ENCODE measurements at regions not wholly inside any gene's neighbourhood (a gene's known extent, or its start where the extent isn't known, plus 50 kb on each side); places are given as distances from the start of the nearest gene placed in this dataset.

GRCh38 chr3:95351158-95351557 lies 1288.3 kb downstream of the NSUN3 start:
- Histone ChIP-seq H3K4me3 (no peak overlapping the region), H3K36me3 (ENCODE audit: insufficient read depth, low read length) (no peaks in the 10 kb centered on the region), H3K27ac (no peak overlapping the region), H3K9me3 (ENCODE audit: low read depth, low read length) (no peaks in the 10 kb centered on the region), H3K9ac (ENCODE audit: insufficient read length) (no peak overlapping the region)
- no peak for DNase-seq (ENCODE audit: low read depth, low spot score)
- TF ChIP-seq POLR2AphosphoS5 (IDR thresholded peaks at IDR 0.05; ENCODE audit: borderline replicate concordance, low read depth, low read length) (no peak), FOXP2 (optimal IDR thresholded peaks at IDR 0.05; ENCODE audit: control extremely low read depth, extremely low read length, insufficient read depth) (no peak), EZH2 (IDR thresholded peaks at IDR 0.05) (no peak)

DNA sequence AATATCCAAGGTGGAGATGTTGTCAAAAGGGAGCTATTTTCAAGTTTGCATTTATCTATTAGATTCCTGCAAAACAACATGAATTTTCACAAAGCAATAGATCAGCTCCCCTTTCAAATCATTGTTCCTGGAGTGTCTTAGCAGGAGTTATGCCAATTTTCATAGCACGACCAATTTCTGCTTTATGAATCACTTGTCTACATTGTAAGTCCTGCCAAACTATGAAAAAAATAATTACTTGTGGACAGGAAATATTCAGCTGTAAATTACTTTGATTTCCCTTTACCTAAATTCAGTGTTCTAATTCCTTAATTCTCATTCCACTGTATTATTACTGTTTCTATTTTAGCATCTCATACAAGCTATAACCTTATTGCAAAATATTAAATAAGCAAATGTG lies 1289.6 kb downstream of the NSUN3 start:
- no peak overlapping the region for H3K27ac ChIP-seq

DNA sequence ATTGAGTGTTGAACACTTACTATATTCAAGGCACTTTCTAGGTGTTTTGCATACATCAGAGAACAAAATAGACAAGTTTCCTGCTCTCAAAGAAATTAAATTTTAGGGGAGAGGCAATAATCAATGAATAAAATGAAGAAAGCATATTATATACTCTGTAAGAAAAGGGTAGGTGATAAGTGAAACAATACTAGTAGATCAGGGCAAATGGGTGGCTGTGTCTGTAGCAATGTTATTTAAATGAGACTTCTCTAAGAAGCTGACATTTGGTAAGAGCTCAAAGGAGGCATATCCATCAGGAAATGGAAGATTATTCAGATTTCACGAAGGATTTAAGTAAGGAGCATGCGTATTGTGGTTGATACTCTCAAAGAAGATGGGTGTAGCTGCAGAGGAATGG lies 1291.6 kb downstream of the NSUN3 start:
- Histone ChIP-seq H3K9ac (ENCODE audit: insufficient read length) (no peak overlapping the region), H3K9me3 (ENCODE audit: low read depth, low read length) (no peaks in the 10 kb centered on the region), H3K4me3 (no peak overlapping the region), H3K27ac (no peak overlapping the region), H3K36me3 (ENCODE audit: insufficient read depth, low read length) (no peaks in the 10 kb centered on the region)
- no peak for TF ChIP-seq EZH2 (IDR thresholded peaks at IDR 0.05)
- TF ChIP-seq FOXP2 (optimal IDR thresholded peaks at IDR 0.05; ENCODE audit: control extremely low read depth, extremely low read length, insufficient read depth): no peak
- no peak for TF ChIP-seq POLR2AphosphoS5 (IDR thresholded peaks at IDR 0.05; ENCODE audit: borderline replicate concordance, low read depth, low read length)
- DNase-seq (ENCODE audit: low read depth, low spot score): no peak

More for the DNA sequence above, 1289.6 kb downstream of the NSUN3 start:
- TF ChIP-seq EZH2 (IDR thresholded peaks at IDR 0.05) (no peak), FOXP2 (optimal IDR thresholded peaks at IDR 0.05; ENCODE audit: control extremely low read depth, extremely low read length, insufficient read depth) (no peak), POLR2AphosphoS5 (IDR thresholded peaks at IDR 0.05; ENCODE audit: borderline replicate concordance, low read depth, low read length) (no peak)
- no peak for DNase-seq (ENCODE audit: low read depth, low spot score)
- Histone ChIP-seq H3K9me3 (ENCODE audit: low read depth, low read length) (no peaks in the 10 kb centered on the region), H3K36me3 (ENCODE audit: insufficient read depth, low read length) (no peaks in the 10 kb centered on the region), H3K4me3 (no peak overlapping the region), H3K9ac (ENCODE audit: insufficient read length) (no peak overlapping the region)

- no peak overlapping the region for H3K4me3 ChIP-seq
- DNase-seq (ENCODE audit: low read depth, low spot score): no peak
- H3K36me3 ChIP-seq (ENCODE audit: insufficient read depth, low read length): no peaks in the 10 kb centered on the region
- TF ChIP-seq FOXP2 (optimal IDR thresholded peaks at IDR 0.05; ENCODE audit: control extremely low read depth, extremely low read length, insufficient read depth): no peak
- TF ChIP-seq POLR2AphosphoS5 (IDR thresholded peaks at IDR 0.05; ENCODE audit: borderline replicate concordance, low read depth, low read length): no peak
- TF ChIP-seq EZH2 (IDR thresholded peaks at IDR 0.05): no peak
- H3K9ac ChIP-seq (ENCODE audit: insufficient read length): no peak overlapping the region
- H3K9me3 ChIP-seq (ENCODE audit: low read depth, low read length): no peaks in the 10 kb centered on the region
- H3K27ac ChIP-seq: no peak overlapping the region
Measured at GRCh38 chr3:95356764-95357501, 1294.1 kb downstream of the NSUN3 start.

DNA sequence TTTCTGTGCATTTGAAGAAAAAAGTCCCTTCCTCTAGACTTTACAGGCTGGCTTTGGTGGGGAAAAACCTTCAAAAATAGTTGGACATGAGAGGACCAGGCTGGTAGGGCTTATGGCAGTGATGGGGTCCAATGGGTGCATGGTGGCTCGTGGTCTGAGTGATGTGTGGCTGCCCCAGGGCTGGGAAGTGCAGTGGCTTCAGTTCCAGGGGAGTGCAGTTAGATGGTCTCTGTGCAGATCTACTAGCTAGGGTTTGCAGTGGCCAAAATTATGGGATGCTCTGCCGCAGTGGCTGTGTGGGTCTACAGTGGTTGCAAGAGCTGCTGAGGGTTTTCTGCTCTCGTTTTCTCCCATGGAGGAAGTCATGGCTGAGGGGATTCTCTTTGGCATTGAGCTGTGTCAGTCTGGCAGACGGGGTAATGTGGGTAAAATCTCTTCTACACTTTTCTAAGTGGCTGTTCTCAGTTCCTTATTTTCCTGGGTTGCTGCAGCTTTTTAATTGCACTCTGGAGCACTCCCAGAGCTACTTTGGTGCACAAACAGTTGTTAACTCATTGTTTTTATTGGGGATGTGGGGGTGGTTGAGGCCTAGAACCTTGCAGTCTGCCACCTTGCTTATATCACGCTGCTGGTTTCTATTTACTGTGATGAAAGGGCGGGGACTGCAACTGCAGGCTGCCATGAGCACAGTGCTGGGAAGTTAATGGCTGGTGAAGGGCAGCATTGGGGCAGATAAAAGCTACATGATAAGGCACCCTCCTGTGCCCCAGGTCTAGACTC lies 1324.6 kb downstream of the NSUN3 start:
- Histone ChIP-seq H3K9ac (ENCODE audit: insufficient read length) (no peak overlapping the region), H3K4me3 (no peak overlapping the region), H3K9me3 (ENCODE audit: low read depth, low read length) (no peaks in the 10 kb centered on the region), H3K36me3 (ENCODE audit: insufficient read depth, low read length) (no peaks in the 10 kb centered on the region), H3K27ac (no peak overlapping the region)
- no peak for DNase-seq (ENCODE audit: low read depth, low spot score)
- TF ChIP-seq EZH2 (IDR thresholded peaks at IDR 0.05) (no peak), FOXP2 (optimal IDR thresholded peaks at IDR 0.05; ENCODE audit: control extremely low read depth, extremely low read length, insufficient read depth) (no peak), POLR2AphosphoS5 (IDR thresholded peaks at IDR 0.05; ENCODE audit: borderline replicate concordance, low read depth, low read length) (no peak)

DNA sequence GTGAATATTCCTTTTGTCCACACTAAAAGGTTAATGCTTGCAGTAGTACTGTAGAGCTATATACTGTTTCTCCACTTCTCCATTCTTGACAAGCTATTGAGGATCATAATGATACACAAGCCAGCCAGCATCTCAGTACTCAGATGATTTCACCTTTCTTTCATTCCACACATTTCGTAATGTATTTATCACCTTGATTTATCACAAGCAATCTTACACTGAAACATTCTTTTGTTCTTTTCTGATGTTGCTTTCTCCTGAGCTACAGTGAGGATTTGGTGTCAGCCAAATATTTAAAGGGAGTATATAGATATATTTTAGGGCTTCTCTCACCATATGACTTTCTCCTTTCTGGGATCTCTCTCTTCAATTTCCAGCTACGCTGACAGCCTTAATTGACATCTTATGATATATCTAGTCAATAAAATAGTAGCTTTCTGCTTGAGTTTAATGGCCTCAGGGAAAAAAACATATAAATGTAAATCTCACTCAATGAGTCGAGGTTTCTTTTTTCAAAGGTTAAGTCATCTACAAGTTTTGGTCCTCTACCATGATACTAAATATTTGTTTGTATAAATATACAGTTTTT lies 1327.0 kb downstream of the NSUN3 start:
- DNase-seq (ENCODE audit: low read depth, low spot score): no peak
- Histone ChIP-seq H3K4me3 (no peak overlapping the region), H3K9me3 (ENCODE audit: low read depth, low read length) (no peaks in the 10 kb centered on the region), H3K27ac (no peak overlapping the region), H3K36me3 (ENCODE audit: insufficient read depth, low read length) (no peaks in the 10 kb centered on the region), H3K9ac (ENCODE audit: insufficient read length) (no peak overlapping the region)
- TF ChIP-seq FOXP2 (optimal IDR thresholded peaks at IDR 0.05; ENCODE audit: control extremely low read depth, extremely low read length, insufficient read depth): no peak
- TF ChIP-seq EZH2 (IDR thresholded peaks at IDR 0.05): no peak
- TF ChIP-seq POLR2AphosphoS5 (IDR thresholded peaks at IDR 0.05; ENCODE audit: borderline replicate concordance, low read depth, low read length): no peak

- DNase-seq (ENCODE audit: low read depth, low spot score): no peak
- H3K9me3 ChIP-seq (ENCODE audit: low read depth, low read length): no peaks in the 10 kb centered on the region
- H3K27ac ChIP-seq: no peak overlapping the region
- no peaks in the 10 kb centered on the region for H3K36me3 ChIP-seq (ENCODE audit: insufficient read depth, low read length)
- H3K9ac ChIP-seq (ENCODE audit: insufficient read length): no peak overlapping the region
- H3K4me3 ChIP-seq: no peak overlapping the region
- TF ChIP-seq FOXP2 (optimal IDR thresholded peaks at IDR 0.05; ENCODE audit: control extremely low read depth, extremely low read length, insufficient read depth) (no peak), POLR2AphosphoS5 (IDR thresholded peaks at IDR 0.05; ENCODE audit: borderline replicate concordance, low read depth, low read length) (no peak), EZH2 (IDR thresholded peaks at IDR 0.05) (no peak)
Measured at GRCh38 chr3:95394286-95394685, 1331.4 kb downstream of the NSUN3 start.

DNA sequence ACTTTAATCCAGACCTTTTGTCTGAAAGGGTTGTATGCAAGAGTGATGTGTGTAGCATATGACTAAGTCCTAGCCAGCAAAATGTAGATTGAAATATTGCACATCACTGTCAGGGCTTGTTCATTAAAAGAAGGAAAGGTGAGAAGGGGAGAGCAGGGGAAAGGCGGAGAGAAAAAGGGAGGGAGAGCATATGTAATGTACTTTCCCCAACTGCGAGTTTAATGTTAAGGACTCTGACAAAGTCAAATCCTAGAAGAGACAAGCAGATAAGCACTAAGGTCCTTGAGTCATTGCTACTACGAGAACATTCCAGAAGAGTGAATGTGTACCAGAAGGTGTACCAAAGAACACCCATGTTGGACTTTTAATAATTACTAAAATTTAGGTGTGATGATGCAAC lies 1336.7 kb downstream of the NSUN3 start:
- TF ChIP-seq EZH2 (IDR thresholded peaks at IDR 0.05) (no peak), FOXP2 (optimal IDR thresholded peaks at IDR 0.05; ENCODE audit: control extremely low read depth, extremely low read length, insufficient read depth) (no peak), POLR2AphosphoS5 (IDR thresholded peaks at IDR 0.05; ENCODE audit: borderline replicate concordance, low read depth, low read length) (no peak)
- Histone ChIP-seq H3K4me3 (no peak overlapping the region), H3K27ac (no peak overlapping the region), H3K9ac (ENCODE audit: insufficient read length) (no peak overlapping the region), H3K36me3 (ENCODE audit: insufficient read depth, low read length) (no peaks in the 10 kb centered on the region), H3K9me3 (ENCODE audit: low read depth, low read length) (no peaks in the 10 kb centered on the region)
- no peak for DNase-seq (ENCODE audit: low read depth, low spot score)

Data from SK-N-MC (cell line).